ENCODE measurements at regions not wholly inside any gene's neighbourhood (a gene's known extent, or its start where the extent isn't known, plus 50 kb on each side); places are given as distances from the start of the nearest gene placed in this dataset.

DNA sequence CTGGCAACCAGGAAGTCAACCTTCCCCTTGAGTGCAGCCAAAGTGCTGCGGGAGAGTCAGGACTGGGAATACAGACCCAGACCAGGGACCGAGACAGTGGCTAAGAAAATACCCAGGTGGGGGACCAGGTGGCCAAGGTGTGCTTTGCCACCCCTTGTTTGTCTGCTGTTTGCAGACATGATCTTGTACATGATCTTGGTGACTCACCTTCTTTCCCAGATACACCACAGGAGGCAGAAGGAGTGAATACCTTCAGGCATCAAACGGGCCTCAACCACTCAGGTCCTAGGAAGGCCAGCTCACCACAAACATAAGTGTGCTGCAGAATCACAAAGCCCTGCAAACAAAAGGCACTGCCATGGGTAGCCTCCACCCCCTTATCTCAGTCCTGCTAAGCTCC lies 62.0 kb downstream of the CNGA2 start:
- TF ChIP-seq, protein P1, sequence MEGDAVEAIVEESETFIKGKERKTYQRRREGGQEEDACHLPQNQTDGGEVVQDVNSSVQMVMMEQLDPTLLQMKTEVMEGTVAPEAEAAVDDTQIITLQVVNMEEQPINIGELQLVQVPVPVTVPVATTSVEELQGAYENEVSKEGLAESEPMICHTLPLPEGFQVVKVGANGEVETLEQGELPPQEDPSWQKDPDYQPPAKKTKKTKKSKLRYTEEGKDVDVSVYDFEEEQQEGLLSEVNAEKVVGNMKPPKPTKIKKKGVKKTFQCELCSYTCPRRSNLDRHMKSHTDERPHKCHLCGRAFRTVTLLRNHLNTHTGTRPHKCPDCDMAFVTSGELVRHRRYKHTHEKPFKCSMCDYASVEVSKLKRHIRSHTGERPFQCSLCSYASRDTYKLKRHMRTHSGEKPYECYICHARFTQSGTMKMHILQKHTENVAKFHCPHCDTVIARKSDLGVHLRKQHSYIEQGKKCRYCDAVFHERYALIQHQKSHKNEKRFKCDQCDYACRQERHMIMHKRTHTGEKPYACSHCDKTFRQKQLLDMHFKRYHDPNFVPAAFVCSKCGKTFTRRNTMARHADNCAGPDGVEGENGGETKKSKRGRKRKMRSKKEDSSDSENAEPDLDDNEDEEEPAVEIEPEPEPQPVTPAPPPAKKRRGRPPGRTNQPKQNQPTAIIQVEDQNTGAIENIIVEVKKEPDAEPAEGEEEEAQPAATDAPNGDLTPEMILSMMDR (IDR thresholded peaks at IDR 0.05; ENCODE audit: poor library complexity, severe bottlenecking): no peak
- TF ChIP-seq RAD21 (conservative IDR thresholded peaks at IDR 0.05) (no peak), POLR2AphosphoS5 (IDR thresholded peaks at IDR 0.05) (no peak), TAF1 (IDR thresholded peaks at IDR 0.05; ENCODE audit: low read depth) (no peak), EZH2 (IDR thresholded peaks at IDR 0.05; ENCODE audit: borderline replicate concordance, insufficient read depth, low read length, poor library complexity, severe bottlenecking) (no peak), SMC3 (conservative IDR thresholded peaks at IDR 0.05; ENCODE audit: poor library complexity) (no peak), EP300 (conservative IDR thresholded peaks at IDR 0.05; ENCODE audit: poor library complexity, severe bottlenecking) (no peak), MXI1 (conservative IDR thresholded peaks at IDR 0.05; ENCODE audit: poor library complexity, severe bottlenecking) (no peak)
- TF ChIP-seq, protein P2, sequence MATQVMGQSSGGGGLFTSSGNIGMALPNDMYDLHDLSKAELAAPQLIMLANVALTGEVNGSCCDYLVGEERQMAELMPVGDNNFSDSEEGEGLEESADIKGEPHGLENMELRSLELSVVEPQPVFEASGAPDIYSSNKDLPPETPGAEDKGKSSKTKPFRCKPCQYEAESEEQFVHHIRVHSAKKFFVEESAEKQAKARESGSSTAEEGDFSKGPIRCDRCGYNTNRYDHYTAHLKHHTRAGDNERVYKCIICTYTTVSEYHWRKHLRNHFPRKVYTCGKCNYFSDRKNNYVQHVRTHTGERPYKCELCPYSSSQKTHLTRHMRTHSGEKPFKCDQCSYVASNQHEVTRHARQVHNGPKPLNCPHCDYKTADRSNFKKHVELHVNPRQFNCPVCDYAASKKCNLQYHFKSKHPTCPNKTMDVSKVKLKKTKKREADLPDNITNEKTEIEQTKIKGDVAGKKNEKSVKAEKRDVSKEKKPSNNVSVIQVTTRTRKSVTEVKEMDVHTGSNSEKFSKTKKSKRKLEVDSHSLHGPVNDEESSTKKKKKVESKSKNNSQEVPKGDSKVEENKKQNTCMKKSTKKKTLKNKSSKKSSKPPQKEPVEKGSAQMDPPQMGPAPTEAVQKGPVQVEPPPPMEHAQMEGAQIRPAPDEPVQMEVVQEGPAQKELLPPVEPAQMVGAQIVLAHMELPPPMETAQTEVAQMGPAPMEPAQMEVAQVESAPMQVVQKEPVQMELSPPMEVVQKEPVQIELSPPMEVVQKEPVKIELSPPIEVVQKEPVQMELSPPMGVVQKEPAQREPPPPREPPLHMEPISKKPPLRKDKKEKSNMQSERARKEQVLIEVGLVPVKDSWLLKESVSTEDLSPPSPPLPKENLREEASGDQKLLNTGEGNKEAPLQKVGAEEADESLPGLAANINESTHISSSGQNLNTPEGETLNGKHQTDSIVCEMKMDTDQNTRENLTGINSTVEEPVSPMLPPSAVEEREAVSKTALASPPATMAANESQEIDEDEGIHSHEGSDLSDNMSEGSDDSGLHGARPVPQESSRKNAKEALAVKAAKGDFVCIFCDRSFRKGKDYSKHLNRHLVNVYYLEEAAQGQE (IDR thresholded peaks at IDR 0.05; ENCODE audit: borderline replicate concordance): no peak
